Retinal pigment epithelial cell (primary cell): ENCODE measurements at regions not wholly inside any gene's neighbourhood (a gene's known extent, or its start where the extent isn't known, plus 50 kb on each side); places are given as distances from the start of the nearest gene placed in this dataset.

Experiments
- DNase-seq: peaks from one replicate; pipeline ENCODE4 v3.0.0-alpha.2; 2010; ENCODE audit warnings: low read depth
- H3K4me3 ChIP-seq: 2 replicates; pipeline ENCODE4 v1.5.1; 2011; ENCODE audit warnings: mild to moderate bottlenecking, low read length, control low read depth, moderate library complexity
- CTCF ChIP-seq: conservative IDR thresholded peaks from 2 replicates; pipeline ENCODE4 v1.5.1; 2011; ENCODE audit warnings: low read depth, low read length, control low read depth, inconsistent platforms

GRCh38 chr2:239485622-239486021, 84.8 kb upstream of the HDAC4 start:
- DNase-seq: no peak
- TF ChIP-seq CTCF: no peak
- H3K4me3 ChIP-seq: no peak overlapping the region

- no peak for DNase-seq
- H3K4me3 ChIP-seq: no peak overlapping the region
- TF ChIP-seq CTCF: no peak
Measured at GRCh38 chr2:239484571-239485355, 83.9 kb upstream of the HDAC4 start.

GRCh38 chr2:239482778-239483712, 82.2 kb upstream of the HDAC4 start:
- no peak for DNase-seq
- no peak for TF ChIP-seq CTCF
- H3K4me3 ChIP-seq: no peak overlapping the region

GRCh38 chr2:239479471-239479870, 78.7 kb upstream of the HDAC4 start:
- H3K4me3 ChIP-seq: no peak overlapping the region
- no peak for DNase-seq
- no peak for TF ChIP-seq CTCF

- DNase-seq: no peak
- H3K4me3 ChIP-seq: no peak overlapping the region
- no peak for TF ChIP-seq CTCF
Measured at GRCh38 chr2:239477591-239477990, 76.8 kb upstream of the HDAC4 start.

GRCh38 chr2:239476757-239477585, 76.2 kb upstream of the HDAC4 start:
- H3K4me3 ChIP-seq: no peak overlapping the region
- TF ChIP-seq CTCF: no peak

More at GRCh38 chr2:239476757-239477585, 76.2 kb upstream of the HDAC4 start:
- no peak for DNase-seq
